H1 (cell line): ENCODE measurements at regions not wholly inside any gene's neighbourhood (a gene's known extent, or its start where the extent isn't known, plus 50 kb on each side); places are given as distances from the start of the nearest gene placed in this dataset.

Experiments
- BCL11A ChIP-seq, 2 experiments: IDR thresholded peaks; one replicate each; pipeline ENCODE4 v1.6.1; 2011; ENCODE audit warnings: low read depth in 2 of 2, low read length in 2 of 2, mild to moderate bottlenecking in 2 of 2
- E2F6 ChIP-seq: IDR thresholded peaks from 2 replicates; pipeline ENCODE4 v1.6.1; 2012; ENCODE audit warnings: inconsistent platforms
- EZH2 ChIP-seq: fragments of 200-600 bp; sonication (generic); IDR thresholded peaks from 2 replicates; pipeline ENCODE4 v1.7.1; 2012; ENCODE audit warnings: low read depth, mild to moderate bottlenecking, moderate library complexity, low read length, inconsistent platforms; ENCODE audit not compliant: severe bottlenecking
- HDAC2 ChIP-seq, 2 experiments: fragments of 300-600 bp in 1 of 2; sonication (generic) in 1 of 2; IDR thresholded peaks; 2 replicates each; pipeline ENCODE4 v1.6.1; 2011 to 2012; ENCODE audit warnings: low read depth in 2 of 2, low read length in 2 of 2, mild to moderate bottlenecking in 2 of 2, moderate library complexity in 2 of 2, borderline replicate concordance in 1 of 2, inconsistent platforms in 1 of 2
- SP4 ChIP-seq: IDR thresholded peaks from 2 replicates; pipeline ENCODE4 v1.6.1; 2012; ENCODE audit warnings: low read length, inconsistent platforms

- TF ChIP-seq HDAC2 (IDR thresholded peaks at IDR 0.05; ENCODE audit: borderline replicate concordance in 1 of 2, low read depth in 2 of 2, low read length in 2 of 2) = no peak
- no peak for TF ChIP-seq E2F6
- no peak for TF ChIP-seq BCL11A (IDR thresholded peaks at IDR 0.05; ENCODE audit: low read depth in 2 of 2, low read length in 2 of 2)
- TF ChIP-seq SP4 = no peak
- TF ChIP-seq EZH2 = no peak
Measured at GRCh38 chr17:33482636-33483035, 189.5 kb upstream of the ASIC2 start (continued).
